ENCODE measurements at regions not wholly inside any gene's neighbourhood (a gene's known extent, or its start where the extent isn't known, plus 50 kb on each side); places are given as distances from the start of the nearest gene placed in this dataset.

DNA sequence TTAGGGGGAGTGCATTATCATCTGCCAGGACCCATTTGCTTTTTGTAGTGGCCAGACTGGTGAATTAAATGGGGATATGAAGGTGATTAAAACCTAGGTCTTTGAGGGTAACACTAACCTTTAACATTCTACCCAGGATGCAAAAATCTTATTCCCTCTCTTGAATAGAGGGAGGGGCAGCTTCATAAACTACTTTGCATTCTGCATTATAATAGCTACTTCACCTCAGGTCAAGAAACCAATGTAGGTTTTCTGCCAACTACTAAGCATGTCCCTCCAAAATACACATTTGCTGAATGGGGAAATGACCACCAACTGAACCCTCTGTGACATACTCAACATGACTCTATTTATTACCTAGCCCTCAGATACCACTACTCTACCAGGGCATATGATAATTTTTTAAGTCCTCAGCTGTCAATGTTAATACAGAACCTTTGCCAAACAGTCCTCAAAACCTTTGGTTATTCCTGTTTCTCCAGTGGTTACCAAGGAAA lies 477.6 kb upstream of the CD180 start:
- DNase-seq (ENCODE audit: low spot score) = no peak
- H3K27me3 ChIP-seq = no peaks in the 10 kb centered on the region
- H3K4me1 ChIP-seq = peaks cover 0 to 8% of the 10 kb centered on the region in 2 donors
- H3K4me3 ChIP-seq = no peak overlapping the region
- no peaks in the 10 kb centered on the region for H3K9me3 ChIP-seq
- H3K27ac ChIP-seq = peak overlapping the region in 1 of 2 donors; percentile 11
- H3K36me3 ChIP-seq = no peaks in the 10 kb centered on the region
- TF ChIP-seq, protein P1, sequence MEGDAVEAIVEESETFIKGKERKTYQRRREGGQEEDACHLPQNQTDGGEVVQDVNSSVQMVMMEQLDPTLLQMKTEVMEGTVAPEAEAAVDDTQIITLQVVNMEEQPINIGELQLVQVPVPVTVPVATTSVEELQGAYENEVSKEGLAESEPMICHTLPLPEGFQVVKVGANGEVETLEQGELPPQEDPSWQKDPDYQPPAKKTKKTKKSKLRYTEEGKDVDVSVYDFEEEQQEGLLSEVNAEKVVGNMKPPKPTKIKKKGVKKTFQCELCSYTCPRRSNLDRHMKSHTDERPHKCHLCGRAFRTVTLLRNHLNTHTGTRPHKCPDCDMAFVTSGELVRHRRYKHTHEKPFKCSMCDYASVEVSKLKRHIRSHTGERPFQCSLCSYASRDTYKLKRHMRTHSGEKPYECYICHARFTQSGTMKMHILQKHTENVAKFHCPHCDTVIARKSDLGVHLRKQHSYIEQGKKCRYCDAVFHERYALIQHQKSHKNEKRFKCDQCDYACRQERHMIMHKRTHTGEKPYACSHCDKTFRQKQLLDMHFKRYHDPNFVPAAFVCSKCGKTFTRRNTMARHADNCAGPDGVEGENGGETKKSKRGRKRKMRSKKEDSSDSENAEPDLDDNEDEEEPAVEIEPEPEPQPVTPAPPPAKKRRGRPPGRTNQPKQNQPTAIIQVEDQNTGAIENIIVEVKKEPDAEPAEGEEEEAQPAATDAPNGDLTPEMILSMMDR (IDR thresholded peaks at IDR 0.05) = no peak

DNA sequence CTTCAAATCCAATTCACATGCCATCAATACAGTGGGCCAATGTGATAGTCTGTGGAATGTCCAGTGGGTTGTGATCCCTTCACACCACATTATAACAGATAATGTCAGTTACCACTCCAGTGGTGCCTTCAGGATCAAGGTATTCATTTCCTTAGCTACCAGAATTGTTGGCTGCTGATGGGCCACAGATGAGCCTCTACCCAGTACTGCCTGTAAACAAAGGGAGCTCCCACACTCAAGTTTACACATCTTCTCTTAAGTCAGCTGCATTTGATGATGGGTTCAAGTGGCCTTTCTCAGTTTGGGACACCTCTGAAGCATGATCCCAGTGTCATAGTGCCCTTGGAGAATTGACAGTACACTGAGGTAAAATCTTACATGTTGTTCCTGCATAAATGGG lies 477.0 kb upstream of the CD180 start:
- Histone ChIP-seq H3K27me3 (no peaks in the 10 kb centered on the region), H3K4me3 (no peak overlapping the region), H3K4me1 (peaks cover 0 to 8% of the 10 kb centered on the region in 2 donors), H3K9me3 (no peaks in the 10 kb centered on the region), H3K27ac (peak overlapping the region in 1 of 2 donors; percentile 61), H3K36me3 (no peaks in the 10 kb centered on the region)
- TF ChIP-seq, protein P1 (IDR thresholded peaks at IDR 0.05) = no peak
- no peak for DNase-seq (ENCODE audit: low spot score)

DNA sequence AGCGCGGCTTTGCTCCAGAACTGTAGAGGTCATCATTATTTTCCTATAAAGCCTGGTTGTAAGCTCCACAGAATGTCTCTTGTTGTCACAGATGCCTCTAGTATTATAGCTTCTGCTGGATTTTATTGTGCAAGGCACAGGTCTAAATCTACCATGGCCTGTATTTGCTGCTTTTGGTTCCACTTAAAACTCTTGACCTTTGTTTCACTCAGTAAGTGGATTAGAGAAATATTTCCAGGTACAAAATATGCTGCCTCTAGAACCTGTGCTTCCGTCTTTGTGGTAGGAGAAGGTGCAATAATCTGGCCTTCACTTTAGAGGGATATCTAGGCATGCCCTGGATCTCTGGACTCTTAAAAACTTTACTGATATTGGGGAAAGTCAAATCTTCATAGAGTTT lies 476.6 kb upstream of the CD180 start:
- Histone ChIP-seq H3K36me3 (no peaks in the 10 kb centered on the region), H3K9me3 (no peaks in the 10 kb centered on the region), H3K27me3 (no peaks in the 10 kb centered on the region), H3K4me3 (no peak overlapping the region), H3K27ac (peak overlapping the region in 1 of 2 donors; percentile 61), H3K4me1 (peaks cover 0 to 8% of the 10 kb centered on the region in 2 donors)
- TF ChIP-seq, protein P1 (IDR thresholded peaks at IDR 0.05) = no peak
- DNase-seq (ENCODE audit: low spot score) = no peak

DNA sequence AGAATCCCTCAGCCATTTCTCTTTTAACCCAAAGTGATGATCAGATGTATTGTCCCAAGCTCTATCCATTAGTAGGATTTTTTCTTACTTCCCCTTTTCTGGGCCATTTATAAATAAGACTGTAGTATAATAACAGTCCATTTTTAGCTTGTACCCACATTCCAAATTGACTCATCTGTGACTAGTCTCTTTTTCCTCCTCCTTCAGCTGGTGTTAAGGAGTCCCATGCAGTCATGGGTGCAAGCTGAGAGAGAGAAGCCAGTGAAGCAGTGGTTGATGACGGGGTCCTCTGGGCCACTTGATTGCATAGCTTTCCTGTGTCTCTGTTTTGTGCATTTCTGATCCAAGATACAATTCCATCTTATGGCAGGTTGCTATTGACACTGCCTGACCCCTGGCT lies 476.0 kb upstream of the CD180 start:
- Histone ChIP-seq H3K27me3 (no peaks in the 10 kb centered on the region), H3K9me3 (no peaks in the 10 kb centered on the region), H3K36me3 (no peaks in the 10 kb centered on the region), H3K4me3 (no peak overlapping the region), H3K27ac (peak overlapping the region in 1 of 2 donors; percentile 61), H3K4me1 (peaks cover 0 to 5% of the 10 kb centered on the region in 2 donors)
- TF ChIP-seq, protein P1 (IDR thresholded peaks at IDR 0.05) = no peak
- DNase-seq (ENCODE audit: low spot score) = no peak

DNA sequence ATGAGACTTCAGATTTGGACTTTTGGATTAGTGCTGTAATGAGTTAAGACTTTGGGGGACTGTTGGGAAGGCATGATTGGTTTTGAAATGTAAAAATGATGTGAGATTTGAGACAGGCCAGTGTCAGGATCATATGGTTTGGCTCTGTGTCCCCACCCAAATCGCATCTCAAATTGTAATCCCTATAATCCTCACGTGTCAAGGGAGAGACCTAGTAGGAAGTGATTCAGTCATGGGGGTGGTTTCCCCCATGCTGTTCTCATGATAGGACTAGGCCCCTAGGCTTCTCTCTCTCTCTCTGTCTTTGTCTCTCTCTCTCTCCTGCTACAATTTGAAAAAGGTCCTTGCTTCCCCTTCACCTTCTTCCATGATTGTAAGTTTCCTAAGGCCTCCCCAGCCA lies 473.3 kb upstream of the CD180 start:
- no peaks in the 10 kb centered on the region for H3K4me1 ChIP-seq
- TF ChIP-seq, protein P1 (IDR thresholded peaks at IDR 0.05) = no peak

DNA sequence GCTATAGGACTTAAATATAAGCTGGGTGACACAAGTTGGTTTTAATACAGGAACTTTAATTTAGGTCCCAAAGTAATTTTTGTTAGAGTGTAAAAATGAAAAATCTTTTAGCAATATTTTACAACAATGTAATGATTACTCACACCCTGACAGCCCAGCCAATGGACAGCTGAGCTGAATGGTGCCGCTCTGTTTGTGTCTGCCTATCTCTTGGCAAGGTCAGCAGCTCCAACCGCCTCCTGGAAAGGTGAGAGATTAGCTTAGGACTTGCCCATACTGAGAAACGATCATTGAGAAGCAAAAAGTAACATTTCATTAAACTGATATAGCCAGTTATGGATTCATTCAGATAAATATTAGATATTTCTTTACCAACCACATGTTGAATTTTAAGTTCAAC lies 463.6 kb upstream of the CD180 start:
- Histone ChIP-seq H3K4me1 (no peaks in the 10 kb centered on the region), H3K27me3 (no peaks in the 10 kb centered on the region), H3K36me3 (no peaks in the 10 kb centered on the region), H3K27ac (no peak overlapping the region), H3K9me3 (peaks cover 0 to 5% of the 10 kb centered on the region in 2 donors), H3K4me3 (no peak overlapping the region)
- DNase-seq (ENCODE audit: low spot score) = no peak
- TF ChIP-seq, protein P1 (IDR thresholded peaks at IDR 0.05) = no peak

More for the DNA sequence above, 473.3 kb upstream of the CD180 start:
- H3K27me3 ChIP-seq = no peaks in the 10 kb centered on the region
- no peaks in the 10 kb centered on the region for H3K36me3 ChIP-seq
- no peak overlapping the region for H3K27ac ChIP-seq
- peaks cover 0 to 16% of the 10 kb centered on the region in 2 donors for H3K9me3 ChIP-seq
- H3K4me3 ChIP-seq = no peak overlapping the region
- no peak for DNase-seq (ENCODE audit: low spot score)

Measured in right atrium auricular region (tissue), 2 donors.